ENCODE measurements at regions not wholly inside any gene's neighbourhood (a gene's known extent, or its start where the extent isn't known, plus 50 kb on each side); places are given as distances from the start of the nearest gene placed in this dataset.

- no peak for DNase-seq (ENCODE audit: low read depth)
Measured at GRCh38 chr21:14869984-14870852, 194.6 kb downstream of the NRIP1 start.

- DNase-seq (ENCODE audit: low read depth), result no peak
Measured at GRCh38 chr21:14866859-14867765, 197.7 kb downstream of the NRIP1 start.

DNA sequence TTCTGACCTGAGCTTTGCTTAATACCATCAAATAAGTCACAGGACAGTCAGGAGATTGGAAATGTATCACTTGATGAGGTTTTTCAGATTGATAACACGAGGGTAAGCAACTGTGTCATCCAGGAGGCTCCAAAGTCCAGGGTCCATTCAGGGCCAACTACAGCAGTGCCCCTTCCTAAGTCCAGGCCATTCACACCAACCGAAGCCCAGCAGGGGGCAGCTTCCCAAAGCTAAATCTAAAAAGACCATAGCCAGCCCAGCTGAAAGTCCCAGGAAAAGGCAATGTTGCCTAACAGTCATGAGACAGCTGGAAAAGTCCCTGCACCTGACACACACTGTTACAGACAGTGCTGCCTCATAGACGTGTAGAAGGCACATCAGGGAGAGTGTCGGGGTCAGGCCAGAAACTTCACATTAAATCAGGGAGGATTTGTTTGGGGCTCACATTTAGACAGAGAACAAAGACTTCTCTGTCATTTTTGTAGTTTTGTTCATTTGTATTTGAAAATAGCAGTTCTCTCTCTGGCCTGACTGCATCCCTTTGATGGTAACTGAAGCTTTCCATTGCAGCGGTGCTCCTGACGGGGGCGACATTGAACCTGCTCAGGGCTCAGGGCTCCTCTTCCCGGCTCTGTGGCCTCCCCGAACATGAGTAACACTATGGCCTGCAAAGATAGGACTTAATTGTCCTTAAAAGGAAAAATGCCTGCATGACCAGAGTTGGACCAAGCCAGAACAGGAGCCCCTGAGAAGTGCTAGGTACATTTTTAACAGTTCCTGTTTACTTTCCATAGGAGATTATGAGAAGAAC is 200.4 kb downstream of the NRIP1 start:
- DNase-seq (ENCODE audit: low read depth), result no peak

DNA sequence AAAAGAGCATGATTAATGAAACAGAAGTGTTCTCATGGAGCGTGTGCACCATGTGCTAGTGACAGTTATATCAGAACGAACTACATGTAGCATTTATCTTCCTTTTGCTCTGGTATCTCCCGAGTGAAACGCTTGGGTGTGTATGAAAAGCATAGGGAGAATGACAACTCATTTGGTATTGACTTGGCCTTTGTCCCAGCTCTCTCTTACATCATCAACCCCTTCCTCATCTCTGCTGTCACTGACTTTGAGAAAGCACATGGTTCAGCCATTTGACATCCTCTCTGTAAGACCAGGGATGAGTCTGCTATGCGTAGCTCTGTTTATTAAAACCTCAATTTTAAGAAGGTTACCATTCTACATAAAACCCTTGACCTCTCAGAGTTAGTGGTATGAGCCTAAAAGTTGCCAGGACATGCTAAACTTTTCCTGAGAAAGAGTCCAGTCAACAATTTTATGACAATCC is 201.0 kb downstream of the NRIP1 start:
- no peak for DNase-seq (ENCODE audit: low read depth)

DNA sequence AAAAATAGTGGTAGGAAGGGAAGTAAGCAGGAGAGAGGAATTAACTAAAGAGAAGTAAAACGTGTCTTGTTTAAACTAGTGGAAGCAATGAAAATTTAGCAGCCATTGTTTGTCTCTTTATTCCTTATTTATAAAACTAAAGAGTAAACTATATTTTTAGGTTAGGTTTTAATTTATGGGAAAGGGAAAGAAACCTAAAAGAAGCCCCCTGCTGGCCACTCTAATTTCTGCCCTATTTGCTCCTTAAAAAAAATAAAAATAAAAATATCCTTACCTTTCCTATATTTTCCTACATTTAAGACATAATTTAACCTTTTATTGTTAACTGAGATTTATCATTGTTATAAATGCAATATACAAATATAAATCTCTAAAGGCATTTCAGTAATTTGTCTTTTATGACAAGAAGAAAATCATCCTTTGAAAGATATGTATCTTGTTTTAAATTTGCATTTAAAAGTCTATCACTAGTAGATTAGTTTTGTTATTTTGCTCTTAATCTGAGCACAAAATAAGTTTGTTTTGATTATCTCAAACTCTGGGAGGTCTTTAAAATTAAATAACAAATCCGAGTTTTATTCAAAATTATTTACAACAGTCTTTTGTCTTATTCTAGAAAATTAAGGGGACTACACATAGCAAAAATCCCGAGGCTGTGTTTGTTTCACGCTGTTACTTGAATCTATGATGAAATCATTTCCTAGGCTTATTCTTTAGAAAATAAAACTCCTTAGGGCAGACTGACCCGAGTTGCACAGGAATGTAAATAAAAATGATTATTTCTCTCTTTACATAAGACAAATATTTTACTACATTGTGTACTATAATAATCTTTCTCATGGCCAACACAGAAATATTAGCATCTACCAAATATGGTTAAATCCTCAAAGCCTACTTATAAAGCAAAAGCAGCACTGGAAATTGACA is 201.7 kb downstream of the NRIP1 start:
- DNase-seq (ENCODE audit: low read depth), result no peak

GRCh38 chr21:14858311-14858710 is 206.5 kb downstream of the NRIP1 start:
- no peak for DNase-seq (ENCODE audit: low read depth)

GRCh38 chr21:14857529-14857928 is 207.3 kb downstream of the NRIP1 start:
- no peak for DNase-seq (ENCODE audit: low read depth)

DNA sequence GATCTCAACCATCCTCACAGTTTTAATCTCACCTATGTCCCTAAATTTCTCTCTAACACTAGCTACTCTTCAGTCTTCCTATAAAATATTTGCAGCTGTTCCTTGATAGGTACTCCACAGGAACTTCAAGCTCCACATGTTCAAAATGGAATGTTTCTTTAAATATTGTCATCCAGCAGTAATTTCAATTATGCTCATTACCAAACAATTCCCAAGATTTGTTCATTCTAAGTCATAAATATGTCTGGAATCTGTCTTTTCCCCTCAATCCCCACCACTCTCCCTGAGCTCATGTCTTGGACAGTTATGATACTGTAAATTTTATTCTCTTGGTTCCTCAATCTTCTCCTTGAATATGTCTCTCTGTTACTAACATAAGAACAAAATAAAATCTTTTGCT is 214.4 kb downstream of the NRIP1 start:
- no peak for DNase-seq (ENCODE audit: low read depth)

GRCh38 chr21:14846621-14847020 is 218.2 kb downstream of the NRIP1 start:
- no peak for DNase-seq (ENCODE audit: low read depth)

DNA sequence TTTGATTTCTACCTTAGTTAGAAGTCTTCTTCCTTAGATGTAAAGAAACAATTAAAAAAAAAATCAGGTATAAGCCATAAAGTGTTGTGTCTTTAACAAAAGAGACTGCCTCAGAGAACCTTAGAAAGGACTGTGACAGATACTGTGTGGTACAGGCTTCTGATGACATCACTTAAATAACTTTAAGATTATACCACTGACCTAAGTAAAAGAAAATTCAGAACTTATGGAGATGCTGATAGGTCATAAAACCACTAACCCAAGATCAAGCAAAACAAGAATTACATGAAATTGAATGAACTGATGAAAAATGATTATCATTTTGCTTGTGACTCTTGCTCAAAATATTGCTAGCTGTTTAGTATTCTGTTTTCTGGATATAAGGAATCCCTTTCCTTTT is 220.8 kb downstream of the NRIP1 start:
- no peak for DNase-seq (ENCODE audit: low read depth)

DNA sequence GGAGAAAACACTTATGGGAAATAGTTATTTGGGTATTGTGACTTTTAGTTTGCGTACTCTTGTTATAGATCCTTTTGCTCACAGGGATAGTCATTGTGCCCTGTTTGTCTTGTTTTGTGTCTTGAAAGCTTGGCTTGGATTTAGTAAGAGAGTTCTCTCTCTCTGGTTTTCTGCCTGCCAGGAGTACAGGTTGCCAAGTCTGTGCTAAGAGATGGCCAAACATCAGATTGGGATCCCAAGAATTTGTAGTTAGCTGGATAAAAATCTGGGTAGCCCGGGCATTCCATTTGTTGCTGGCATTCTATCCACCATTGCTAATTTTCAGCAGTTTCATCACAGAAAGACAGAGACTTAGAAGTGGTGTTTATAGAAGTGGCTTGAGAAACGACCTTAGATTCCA is 222.2 kb downstream of the NRIP1 start:
- no peak for DNase-seq (ENCODE audit: low read depth)

- no peak for DNase-seq (ENCODE audit: low read depth)
Measured at GRCh38 chr21:14841511-14842472, 223.0 kb downstream of the NRIP1 start.

DNA sequence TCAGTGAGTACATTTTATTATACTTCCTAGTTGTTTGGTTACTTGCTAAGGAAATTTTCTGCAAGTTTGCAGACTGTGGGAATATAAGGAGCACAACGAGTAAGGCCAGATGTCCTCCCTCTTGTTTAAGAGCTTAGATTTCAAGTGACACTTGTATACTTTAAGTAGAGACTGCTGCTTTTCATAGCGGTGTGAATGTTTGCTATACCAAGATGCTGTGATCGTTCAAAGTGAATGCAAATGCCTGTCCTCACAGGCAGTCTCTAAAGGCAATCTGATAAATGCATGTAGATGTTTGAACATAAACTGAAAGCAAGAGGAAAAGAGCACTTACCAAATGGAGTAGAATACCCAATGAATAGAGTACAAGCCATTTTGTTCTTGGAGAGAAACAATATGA is 226.4 kb downstream of the NRIP1 start:
- DNase-seq (ENCODE audit: low read depth), result no peak

DNA sequence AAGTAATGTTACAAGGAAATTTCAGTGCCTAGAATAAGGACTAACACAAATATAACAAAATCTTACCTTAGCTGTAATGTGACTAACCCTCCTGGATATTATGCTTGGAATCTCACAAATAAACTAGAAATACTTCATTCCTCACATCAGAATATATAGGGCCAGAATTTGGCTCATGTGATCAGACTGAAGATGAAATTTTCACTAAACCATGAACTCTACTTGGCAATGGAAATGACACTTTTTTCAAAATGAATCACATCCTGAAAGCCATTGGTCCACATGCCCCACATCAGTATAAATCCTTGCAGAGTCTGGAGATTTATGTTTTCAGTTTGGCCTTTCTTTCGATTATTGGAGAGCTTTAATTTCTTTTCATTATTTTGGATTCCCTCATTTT is 227.8 kb downstream of the NRIP1 start:
- no peak for DNase-seq (ENCODE audit: low read depth)

DNA sequence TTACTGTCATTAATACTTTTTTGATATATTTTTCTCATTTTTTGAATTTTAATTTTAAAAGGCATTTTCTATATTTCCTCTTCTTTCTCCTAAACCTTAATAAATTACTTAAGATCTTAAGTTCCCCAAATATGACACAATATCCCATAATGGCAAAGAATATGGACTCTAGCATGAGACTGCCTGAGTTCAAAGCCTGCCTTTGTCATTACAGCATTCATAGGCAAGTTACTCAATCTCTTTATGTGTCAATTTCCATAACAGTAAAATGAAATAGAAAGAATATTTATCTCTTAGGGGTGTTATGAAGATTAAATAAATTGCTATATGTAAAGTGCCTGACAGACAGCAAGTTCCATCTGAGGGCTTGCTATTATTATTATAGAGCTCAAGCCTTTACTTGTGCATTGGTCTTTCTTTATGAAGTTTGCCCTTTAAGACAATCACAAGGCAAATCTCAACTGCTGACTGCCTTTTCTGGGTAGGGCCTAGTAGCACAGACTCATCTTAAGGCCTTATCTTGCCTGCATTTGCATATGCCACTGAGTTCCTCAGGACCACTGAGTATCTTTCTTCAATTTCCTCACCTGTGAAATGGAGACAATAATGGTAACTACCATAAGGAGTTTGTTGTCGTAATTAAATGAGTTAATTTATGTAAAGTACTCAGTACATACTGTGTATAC is 231.0 kb downstream of the NRIP1 start:
- DNase-seq (ENCODE audit: low read depth), result no peak

- DNase-seq (ENCODE audit: low read depth), result no peak
Measured at GRCh38 chr21:14833241-14833640, 231.6 kb downstream of the NRIP1 start.

- no peak for DNase-seq (ENCODE audit: low read depth)
Measured at GRCh38 chr21:14830307-14830706, 234.5 kb downstream of the NRIP1 start.

DNA sequence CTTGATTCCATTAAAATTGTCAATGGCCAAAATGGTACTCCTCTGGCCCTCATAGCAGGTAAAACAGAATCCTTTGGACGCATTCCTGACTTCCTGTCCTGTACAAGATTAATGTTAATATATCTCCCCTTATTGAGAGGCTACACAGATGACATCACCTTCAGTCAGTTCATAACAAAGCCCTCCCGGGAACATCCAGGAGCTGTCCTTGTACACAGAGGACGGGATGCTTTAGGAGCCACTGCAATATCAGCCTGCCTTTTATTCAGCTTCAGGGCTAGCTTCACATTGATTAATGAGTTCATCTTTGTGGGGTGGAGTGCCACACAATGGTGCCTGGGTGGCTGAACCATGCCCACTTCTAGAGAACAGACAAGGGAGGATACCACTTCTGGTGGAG is 235.1 kb downstream of the NRIP1 start:
- no peak for DNase-seq (ENCODE audit: low read depth)

DNA sequence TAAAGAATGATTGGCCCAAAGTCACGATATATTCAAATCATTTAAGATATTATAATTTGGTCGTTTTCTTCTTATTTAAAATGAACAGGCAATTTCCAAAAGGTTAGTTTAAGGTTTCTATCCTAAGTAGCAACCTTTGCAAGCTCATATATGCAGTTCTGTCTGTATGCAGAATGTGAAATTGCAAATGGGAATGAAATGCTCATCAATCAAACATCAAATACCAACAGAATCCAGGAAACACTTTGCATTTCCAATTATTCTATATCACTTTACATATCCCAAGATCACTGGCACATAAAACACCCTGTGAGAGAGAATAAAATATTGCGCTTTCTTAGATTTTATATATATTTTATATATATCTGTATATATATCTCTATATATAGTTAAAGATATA is 237.3 kb downstream of the NRIP1 start:
- no peak for DNase-seq (ENCODE audit: low read depth)

Data from T-helper 22 cell (primary cell).